ENCODE measurements at regions not wholly inside any gene's neighbourhood (a gene's known extent, or its start where the extent isn't known, plus 50 kb on each side); places are given as distances from the start of the nearest gene placed in this dataset.

- TF ChIP-seq ZNF274 (IDR thresholded peaks at IDR 0.05; ENCODE audit: low read depth, low read length) (no peak), YY1 (IDR thresholded peaks at IDR 0.05; ENCODE audit: insufficient read depth, insufficient read length) (no peak)
Observed at GRCh38 chr13:40496035-40496810, 170.2 kb downstream of the FOXO1 start.
